ENCODE measurements at regions not wholly inside any gene's neighbourhood (a gene's known extent, or its start where the extent isn't known, plus 50 kb on each side); places are given as distances from the start of the nearest gene placed in this dataset.

DNA sequence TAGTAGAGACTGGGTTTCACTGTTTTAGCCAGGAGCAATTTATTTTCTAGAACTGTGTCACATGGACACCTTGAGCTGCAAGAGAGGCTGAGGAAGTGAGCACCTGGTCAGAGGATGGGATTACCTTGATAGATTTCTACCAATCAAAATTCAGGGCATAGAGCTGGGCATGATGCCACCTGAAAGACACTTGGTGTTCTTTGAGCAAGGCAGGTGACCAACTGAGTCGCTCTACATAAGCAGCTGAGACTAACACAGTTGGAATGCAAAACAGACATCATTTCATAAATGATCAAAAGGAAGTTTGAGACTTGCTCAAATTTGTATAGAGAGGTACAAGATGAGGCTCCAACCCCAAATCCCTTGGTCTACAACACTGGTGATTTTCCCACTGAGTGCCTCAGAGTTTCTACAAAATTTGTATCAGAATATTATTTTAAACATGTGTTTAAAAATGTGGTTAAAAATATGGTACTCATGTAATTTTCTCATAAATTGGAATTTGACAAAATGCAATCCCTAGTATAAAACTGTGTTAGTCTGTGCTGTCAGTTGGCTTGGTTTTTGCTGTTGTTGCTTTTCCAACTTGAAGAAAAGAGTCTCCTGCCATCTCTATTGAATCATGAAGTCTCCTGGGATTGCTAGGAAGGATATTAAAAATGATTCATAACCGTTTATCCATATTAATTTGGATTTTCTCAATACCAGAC lies 156.4 kb upstream of the MDFIC start:
- no peak for TF ChIP-seq BACH1 (IDR thresholded peaks at IDR 0.05; ENCODE audit: borderline replicate concordance)
- no peak for TF ChIP-seq ZNF687 (IDR thresholded peaks at IDR 0.05)
- no peak for TF ChIP-seq PAX5 (IDR thresholded peaks at IDR 0.05; ENCODE audit: borderline replicate concordance, low read depth, low read length)
- no peak for TF ChIP-seq LARP7 (IDR thresholded peaks at IDR 0.05)
- SMC1A ChIA-PET (ENCODE audit: uncharacterized antibody, unreplicated experiment) = interaction anchor here (1.3 to 1.4 kb wide), 2 partner anchors 11 to 31 kb away, joined by 5 to 7 read pairs; no protein-coding TSS in a partner anchor
- H3K79me2 ChIP-seq (ENCODE audit: control insufficient read depth, insufficient read depth, low read length) = no peaks in the 10 kb centered on the region
- no peaks in the 10 kb centered on the region for H3K4me1 ChIP-seq (ENCODE audit: control insufficient read depth, insufficient read depth, low read length)
- BruUV-seq (replicated peaks) = no TSS peak
- no peaks in the 10 kb centered on the region for H3K27me3 ChIP-seq (replicated peaks in 1 of 2; ENCODE audit: control insufficient read depth in 2 of 2, insufficient read depth in 2 of 2, low read length in 1 of 2)
- no peaks in the 10 kb centered on the region for H3K9me3 ChIP-seq (replicated peaks; ENCODE audit: control insufficient read depth, insufficient read depth, low read length)
- intact Hi-C loops (cut with micrococcal nuclease; ENCODE audit: unreplicated experiment) (loop anchor here (5.0 kb wide), 1 partner anchor 67 kb away; no protein-coding TSS in a partner anchor), in situ Hi-C loops (cut with MboI) (no loop called here)
- FAIRE-seq (no peak), DNase-seq (ENCODE audit: low read depth, low spot score) (no peak), ATAC-seq (no peak)
- H3K9ac ChIP-seq (ENCODE audit: control insufficient read depth, insufficient read depth, low read length) = no peak overlapping the region
- no peak overlapping the region for H3K4me2 ChIP-seq (ENCODE audit: control insufficient read depth, insufficient read depth)
- 8% methylated on average over 2 of the region's 2 CpGs for WGBS (ENCODE audit: insufficient coverage, insufficient replicate concordance, low lambda C conversion rate, missing lambda C conversion rate)
- H3K36me3 ChIP-seq (ENCODE audit: control insufficient read depth in 2 of 2, insufficient read depth in 2 of 2, low read length in 1 of 2) = no peaks in the 10 kb centered on the region
- CTCF ChIA-PET = interaction anchor here (1.4 kb wide), 1 partner anchor 12 kb away, joined by 4 read pairs; no protein-coding TSS in a partner anchor
- no peak overlapping the region for H3K27ac ChIP-seq (ENCODE audit: control insufficient read depth, insufficient read depth)
- RAD21 ChIA-PET (ENCODE audit: unreplicated experiment) = no interaction called here
- no peak overlapping the region for H3K4me3 ChIP-seq
- H4K20me1 ChIP-seq (ENCODE audit: control insufficient read depth, insufficient read depth) = no peaks in the 10 kb centered on the region
- H2AFZ ChIP-seq (ENCODE audit: control insufficient read depth, low read depth, low read length) = no peak overlapping the region; the same call in 1 of the 2 replicates
- POLR2A ChIA-PET = no interaction called here

Data from GM12878 (cell line).